Caco-2 (cell line): ENCODE measurements at regions not wholly inside any gene's neighbourhood (a gene's known extent, or its start where the extent isn't known, plus 50 kb on each side); places are given as distances from the start of the nearest gene placed in this dataset.

Experiments used
- BruUV-seq: library from RNA; stranded (reverse); fragments of 400-500 nt; replicated peaks from 2 replicates; lab custom pipeline; 2021; lab: Mats Ljungman, UMichigan
- CTCF ChIA-PET: fragments of 300-600 bp; sonication (Branson Sonifier 250); formaldehyde crosslinking; loops from one replicate; lab custom pipeline; 2022; ENCODE audit warnings: antibody characterized with exemption; lab: Charles Lee
- POLR2A ChIA-PET: fragments of 300-600 bp; sonication (Branson Sonifier 250); formaldehyde crosslinking; loops from one replicate; lab custom pipeline; 2022; ENCODE audit warnings: antibody characterized with exemption; lab: Charles Lee
- DNase-seq, 2 experiments: peaks; one replicate each; pipeline versions ENCODE4 v3.0.0 to v3.0.0-alpha.2; 2020 to 2022
- H3K27me3 ChIP-seq: replicated peaks from 2 replicates; pipeline ENCODE4 v1.6.0; 2011; ENCODE audit warnings: low read length; ENCODE audit not compliant: control insufficient read depth, insufficient read depth
- H3K36me3 ChIP-seq: 2 replicates; pipeline ENCODE4 v1.5.1; 2011; ENCODE audit warnings: low read length; ENCODE audit not compliant: control insufficient read depth, insufficient read depth
- H3K4me1 ChIP-seq: fragments of 250-450 bp; sonication (Bioruptor Pico); 2 replicates; pipeline ENCODE4 v1.5.1; 2020; ENCODE audit warnings: mild to moderate bottlenecking
- H3K4me3 ChIP-seq: 2 replicates; pipeline ENCODE4 v1.5.1; 2011; ENCODE audit warnings: low read depth, mild to moderate bottlenecking, control low read depth, low read length
- H3K9me3 ChIP-seq: fragments of 250-450 bp; sonication (Bioruptor Pico); 2 replicates; pipeline ENCODE4 v1.5.1; 2020; ENCODE audit warnings: mild to moderate bottlenecking, moderate library complexity
- H3K27ac Mint-ChIP-seq: one replicate; pipeline ENCODE4 v1.8.0; 2022; ENCODE audit warnings: mixed read lengths; ENCODE audit not compliant: unreplicated experiment
- H3K27me3 Mint-ChIP-seq: one replicate; pipeline ENCODE4 v1.8.0; 2022; ENCODE audit warnings: mixed read lengths; ENCODE audit not compliant: insufficient read depth, unreplicated experiment
- H3K36me3 Mint-ChIP-seq: one replicate; pipeline ENCODE4 v1.8.0; 2022; ENCODE audit warnings: mild to moderate bottlenecking, mixed read lengths; ENCODE audit not compliant: insufficient read depth, unreplicated experiment
- H3K4me1 Mint-ChIP-seq: one replicate; pipeline ENCODE4 v1.8.0; 2022; ENCODE audit warnings: low read depth, mixed read lengths; ENCODE audit not compliant: unreplicated experiment
- H3K4me3 Mint-ChIP-seq: one replicate; pipeline ENCODE4 v1.8.0; 2022; ENCODE audit warnings: mild to moderate bottlenecking, moderate library complexity, mixed read lengths; ENCODE audit not compliant: unreplicated experiment
- H3K9me3 Mint-ChIP-seq: one replicate; pipeline ENCODE4 v1.8.0; 2022; ENCODE audit warnings: mixed read lengths; ENCODE audit not compliant: unreplicated experiment
- intact Hi-C: fragments of 100-400 bp; cut with micrococcal nuclease; formaldehyde crosslinking; loops from one replicate; pipeline ENCODE4 v1.10.0; 2022; ENCODE audit not compliant: unreplicated experiment
- TF ChIP-seq, protein P1 (sequence below), 2 experiments: fragments of 200-600 bp in 1 of 2; IDR thresholded peaks; 1 replicate in 1 of 2; 2 replicates in 1 of 2; pipeline versions ENCODE4 v1.5.1 to v1.8.0; 2011 to 2022; ENCODE audit warnings: antibody characterized with exemption in 1 of 2, control low read depth in 1 of 2, inconsistent platforms in 1 of 2, low read depth in 1 of 2, low read length in 1 of 2, mild to moderate bottlenecking in 1 of 2, moderate library complexity in 1 of 2; ENCODE audit not compliant: insufficient read depth in 1 of 2, severe bottlenecking in 1 of 2, unreplicated experiment in 1 of 2

DNA sequence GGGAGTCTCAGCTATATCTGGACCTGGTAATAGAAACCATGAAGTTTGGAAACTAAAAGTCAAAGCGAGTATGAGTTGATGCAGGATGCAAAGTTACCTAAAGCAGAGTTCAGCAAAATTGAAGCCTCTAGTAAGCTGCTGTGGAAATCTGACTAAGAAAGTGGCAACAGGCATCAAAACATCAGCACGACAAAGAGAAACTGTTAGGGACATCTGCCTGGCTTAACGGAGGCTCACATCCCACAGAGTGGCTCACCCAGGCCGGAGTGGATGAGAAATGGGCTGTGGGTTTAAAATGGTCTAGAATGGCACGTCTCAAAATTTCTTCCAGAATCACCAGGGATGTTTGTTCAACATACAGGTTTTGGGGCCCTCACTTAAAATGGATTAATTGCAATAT is 164.1 kb upstream of the NPY start:
- Mint-ChIP-seq H3K4me3 (no peak overlapping the region), H3K36me3 (no peaks in the 10 kb centered on the region), H3K27me3 (no peaks in the 10 kb centered on the region), H3K9me3 (no peaks in the 10 kb centered on the region), H3K27ac (no peak overlapping the region), H3K4me1 (no peaks in the 10 kb centered on the region)
- Histone ChIP-seq H3K9me3 (no peaks in the 10 kb centered on the region), H3K4me3 (no peak overlapping the region), H3K4me1 (no peaks in the 10 kb centered on the region), H3K27me3 (no peaks in the 10 kb centered on the region), H3K36me3 (no peaks in the 10 kb centered on the region; the same call in 1 of the 2 replicates)
- ChIA-PET CTCF (no interaction called here), POLR2A (no interaction called here)
- TF ChIP-seq, protein P1, sequence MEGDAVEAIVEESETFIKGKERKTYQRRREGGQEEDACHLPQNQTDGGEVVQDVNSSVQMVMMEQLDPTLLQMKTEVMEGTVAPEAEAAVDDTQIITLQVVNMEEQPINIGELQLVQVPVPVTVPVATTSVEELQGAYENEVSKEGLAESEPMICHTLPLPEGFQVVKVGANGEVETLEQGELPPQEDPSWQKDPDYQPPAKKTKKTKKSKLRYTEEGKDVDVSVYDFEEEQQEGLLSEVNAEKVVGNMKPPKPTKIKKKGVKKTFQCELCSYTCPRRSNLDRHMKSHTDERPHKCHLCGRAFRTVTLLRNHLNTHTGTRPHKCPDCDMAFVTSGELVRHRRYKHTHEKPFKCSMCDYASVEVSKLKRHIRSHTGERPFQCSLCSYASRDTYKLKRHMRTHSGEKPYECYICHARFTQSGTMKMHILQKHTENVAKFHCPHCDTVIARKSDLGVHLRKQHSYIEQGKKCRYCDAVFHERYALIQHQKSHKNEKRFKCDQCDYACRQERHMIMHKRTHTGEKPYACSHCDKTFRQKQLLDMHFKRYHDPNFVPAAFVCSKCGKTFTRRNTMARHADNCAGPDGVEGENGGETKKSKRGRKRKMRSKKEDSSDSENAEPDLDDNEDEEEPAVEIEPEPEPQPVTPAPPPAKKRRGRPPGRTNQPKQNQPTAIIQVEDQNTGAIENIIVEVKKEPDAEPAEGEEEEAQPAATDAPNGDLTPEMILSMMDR (IDR thresholded peaks at IDR 0.05; ENCODE audit: insufficient read depth in 1 of 2, low read depth in 1 of 2, low read length in 1 of 2, severe bottlenecking in 1 of 2, unreplicated experiment in 1 of 2): no peak
- no peak for DNase-seq
- BruUV-seq: no TSS peak
- intact Hi-C loops: loop anchor here (5.0 kb wide), 1 partner anchor 183 kb away; no protein-coding TSS in a partner anchor

DNA sequence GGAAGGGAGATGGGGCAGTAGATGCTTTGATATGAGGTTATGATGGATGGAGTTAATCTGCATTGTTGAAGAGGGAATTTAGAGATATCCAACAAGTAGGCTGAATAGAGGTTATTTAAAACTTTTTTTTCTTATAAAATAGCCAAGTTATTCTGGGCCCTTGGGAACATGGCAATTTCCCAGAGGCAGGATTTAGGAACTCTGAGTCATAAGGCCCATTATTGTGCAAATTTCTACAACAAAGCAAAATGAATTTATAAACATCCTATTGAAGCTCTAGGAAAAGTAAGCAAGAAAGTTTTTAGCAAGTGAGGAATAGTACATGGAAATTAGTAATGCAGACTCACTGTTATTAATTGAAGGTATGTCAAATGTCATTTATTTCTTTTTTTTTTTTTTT is 160.9 kb upstream of the NPY start:
- TF ChIP-seq, protein P1 (IDR thresholded peaks at IDR 0.05; ENCODE audit: insufficient read depth in 1 of 2, low read depth in 1 of 2, low read length in 1 of 2, severe bottlenecking in 1 of 2, unreplicated experiment in 1 of 2): no peak
- Histone ChIP-seq H3K9me3 (no peaks in the 10 kb centered on the region), H3K27me3 (no peaks in the 10 kb centered on the region), H3K4me1 (no peaks in the 10 kb centered on the region), H3K36me3 (no peaks in the 10 kb centered on the region; the same call in 1 of the 2 replicates), H3K4me3 (no peak overlapping the region)
- H3K27ac Mint-ChIP-seq: no peak overlapping the region
- intact Hi-C loops: no loop called here
- ChIA-PET CTCF (no interaction called here), POLR2A (no interaction called here)
- H3K9me3 Mint-ChIP-seq: no peaks in the 10 kb centered on the region
- H3K4me1 Mint-ChIP-seq: no peaks in the 10 kb centered on the region
- H3K4me3 Mint-ChIP-seq: no peak overlapping the region
- DNase-seq: no peak
- H3K36me3 Mint-ChIP-seq: no peaks in the 10 kb centered on the region
- H3K27me3 Mint-ChIP-seq: peaks cover 5% of the 10 kb centered on the region
- BruUV-seq: no TSS peak

DNA sequence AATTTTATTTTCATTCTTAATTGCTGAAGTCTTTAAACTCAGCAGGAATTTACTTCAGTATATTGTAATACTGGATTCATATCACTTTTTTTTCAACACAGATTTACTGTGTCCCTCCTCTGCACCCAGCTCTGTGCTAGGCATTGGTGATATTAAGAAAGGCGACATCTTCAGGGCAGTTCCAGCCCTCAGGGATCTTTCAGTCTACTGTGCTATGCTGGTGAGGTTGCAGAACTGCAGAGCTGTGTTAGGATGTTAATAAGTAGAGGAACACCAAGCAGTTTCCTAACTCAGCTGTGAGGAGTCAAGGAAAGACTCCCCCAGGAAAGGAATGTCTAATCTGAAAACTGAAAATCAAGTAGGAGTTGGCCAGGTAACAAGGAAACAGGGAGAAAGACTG is 158.2 kb upstream of the NPY start:
- Mint-ChIP-seq H3K36me3 (no peaks in the 10 kb centered on the region), H3K4me1 (no peaks in the 10 kb centered on the region), H3K27me3 (peaks cover 8% of the 10 kb centered on the region), H3K27ac (no peak overlapping the region), H3K4me3 (no peak overlapping the region), H3K9me3 (no peaks in the 10 kb centered on the region)
- Histone ChIP-seq H3K9me3 (no peaks in the 10 kb centered on the region), H3K4me1 (no peaks in the 10 kb centered on the region), H3K4me3 (no peak overlapping the region), H3K27me3 (no peaks in the 10 kb centered on the region), H3K36me3 (no peaks in the 10 kb centered on the region; the same call in 1 of the 2 replicates)
- DNase-seq: no peak
- intact Hi-C loops: no loop called here
- no TSS peak for BruUV-seq
- POLR2A ChIA-PET: no interaction called here
- CTCF ChIA-PET: no interaction called here
- TF ChIP-seq, protein P1 (IDR thresholded peaks at IDR 0.05; ENCODE audit: insufficient read depth in 1 of 2, low read depth in 1 of 2, low read length in 1 of 2, severe bottlenecking in 1 of 2, unreplicated experiment in 1 of 2): no peak
